ENCODE measurements at regions not wholly inside any gene's neighbourhood (a gene's known extent, or its start where the extent isn't known, plus 50 kb on each side); places are given as distances from the start of the nearest gene placed in this dataset.
A peak's percentile ranks its signal among the peaks of the same experiment; 100 is the strongest.
"Not testable (repeated sequence)": the region's sequence is repeated elsewhere in the genome, so short reads cannot be mapped to it uniquely, and the experiment has no call there.

DNA sequence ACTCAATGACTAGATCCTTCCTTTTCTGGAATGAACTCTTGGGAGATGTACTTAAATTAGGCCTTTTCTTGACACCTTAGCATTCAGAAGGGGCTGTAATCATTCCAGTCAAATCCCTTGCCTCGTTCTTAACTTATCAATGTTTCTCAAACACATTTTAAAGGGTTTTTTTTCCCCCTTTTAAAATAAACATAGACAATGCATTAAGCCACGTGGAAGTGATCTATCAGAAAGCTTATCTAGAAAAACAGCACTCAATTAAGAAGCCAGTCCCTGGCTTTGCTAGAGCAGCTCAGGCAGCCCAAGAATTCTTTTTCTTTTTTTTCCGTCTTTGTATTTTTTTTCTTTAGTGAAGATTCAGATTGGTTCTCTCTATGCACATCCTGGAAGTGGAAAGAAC is 118.2 kb downstream of the PCDH7 start:
- DNase-seq: no peak

GRCh38 chr4:30839583-30840520 is 119.7 kb downstream of the PCDH7 start:
- peak; percentile 79 for DNase-seq

GRCh38 chr4:30840571-30840970 is 120.4 kb downstream of the PCDH7 start:
- peak; percentile 33 for DNase-seq

- DNase-seq: no peak
These were observed 122.0 kb downstream of the PCDH7 start for GRCh38 chr4:30842142-30842541.

DNA sequence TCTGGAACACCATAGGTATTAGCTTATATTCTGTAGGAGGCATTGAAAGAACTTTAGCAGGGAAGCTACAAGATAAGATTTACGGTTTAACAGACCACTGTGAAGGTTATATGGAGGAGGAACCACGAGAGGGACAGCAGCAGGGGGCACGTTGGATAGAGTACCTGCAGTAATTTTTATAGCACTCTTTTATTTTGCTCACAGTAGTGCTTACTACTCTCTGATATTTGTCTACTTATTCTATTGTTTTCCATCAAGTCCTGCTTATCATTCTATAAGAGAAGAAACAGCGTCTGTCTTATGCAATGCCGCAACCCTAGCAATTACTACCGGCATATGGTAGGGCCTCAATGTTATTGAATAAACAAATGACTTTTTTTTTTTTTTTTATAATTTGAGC is 122.5 kb downstream of the PCDH7 start:
- DNase-seq: no peak

DNA sequence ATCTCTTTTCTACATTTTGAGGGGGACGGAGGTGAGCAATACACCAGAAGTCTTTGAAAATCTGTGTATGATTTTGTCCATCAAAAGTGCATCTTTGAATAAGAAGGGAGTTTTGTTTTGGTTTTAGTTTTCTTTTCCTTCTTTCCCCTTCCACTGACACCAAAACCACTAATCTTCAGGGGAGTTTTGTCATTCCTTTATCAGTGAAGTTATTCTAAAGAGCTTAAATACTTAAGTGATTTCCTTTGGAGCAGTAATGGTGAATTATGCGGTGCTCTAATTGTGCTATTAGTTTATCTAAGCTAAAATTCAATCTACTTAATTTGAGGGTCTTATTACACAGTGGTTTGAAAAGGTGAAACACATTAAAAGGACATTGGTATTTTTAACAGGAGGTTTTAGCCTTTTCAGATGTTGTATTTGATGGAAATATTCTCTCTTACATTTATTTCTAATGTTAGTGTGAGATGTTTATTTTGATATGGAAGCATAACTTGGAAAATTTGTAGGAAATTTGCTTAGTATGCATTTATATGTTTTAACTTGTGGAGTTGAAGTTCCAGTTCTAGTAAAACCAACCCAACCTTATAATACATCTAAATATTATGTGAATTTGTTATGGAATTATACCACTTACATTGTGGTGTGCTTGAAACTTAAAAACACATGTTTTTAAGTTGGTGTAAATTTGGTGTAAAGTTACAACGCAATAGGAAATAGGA is 124.9 kb downstream of the PCDH7 start:
- DNase-seq: no peak

DNA sequence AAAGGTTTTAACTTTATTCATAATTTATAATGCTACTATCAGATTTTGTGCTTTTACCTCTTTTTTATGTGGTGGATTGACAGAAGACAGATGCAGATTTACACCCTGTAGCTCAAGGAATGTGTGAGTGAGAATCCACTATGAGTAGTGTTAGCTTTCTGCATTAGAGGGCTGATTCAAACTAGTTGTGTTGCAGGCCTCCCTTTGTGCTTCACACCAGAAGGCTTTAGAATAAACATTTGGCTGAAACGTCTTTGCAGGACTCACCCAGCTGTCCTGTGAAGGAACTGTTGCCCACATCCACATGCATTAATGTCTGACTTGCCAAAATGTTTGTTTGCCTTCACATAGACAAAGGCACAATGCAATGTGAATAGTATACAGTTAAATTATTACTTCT is 127.0 kb downstream of the PCDH7 start:
- DNase-seq: peak; percentile 86

- no peak for DNase-seq
These were observed 127.8 kb downstream of the PCDH7 start for GRCh38 chr4:30847958-30848357.

- DNase-seq: no peak
These were observed 134.4 kb downstream of the PCDH7 start for GRCh38 chr4:30854531-30854930.

- no peak for DNase-seq
These were observed 135.1 kb downstream of the PCDH7 start for GRCh38 chr4:30855232-30855631.

GRCh38 chr4:30856795-30857564 is 136.8 kb downstream of the PCDH7 start:
- no peak for DNase-seq

- DNase-seq: no peak
These were observed 140.8 kb downstream of the PCDH7 start for GRCh38 chr4:30860978-30861377.

- no peak for DNase-seq
These were observed 142.0 kb downstream of the PCDH7 start for GRCh38 chr4:30862196-30862595.

GRCh38 chr4:30863021-30863420 is 142.9 kb downstream of the PCDH7 start:
- no peak for DNase-seq

DNA sequence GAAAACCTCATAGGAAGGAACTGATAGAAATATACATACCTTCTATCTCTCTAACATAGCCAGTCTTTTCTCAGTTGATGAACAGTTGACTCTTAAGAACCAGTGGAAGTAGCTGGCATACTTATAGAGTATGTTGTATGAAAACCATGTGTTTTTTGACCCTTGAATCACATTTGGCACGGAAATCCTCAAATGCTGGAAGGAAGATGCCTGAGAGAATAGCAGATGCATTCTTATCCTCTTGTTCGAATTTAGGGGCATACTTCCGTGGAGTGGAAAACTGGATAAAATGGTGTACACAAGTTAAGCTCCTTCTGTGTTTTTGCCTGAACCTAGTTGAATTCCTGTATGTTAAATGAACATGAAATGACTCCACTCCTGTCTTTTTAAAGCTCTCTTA is 145.5 kb downstream of the PCDH7 start:
- DNase-seq: no peak

DNA sequence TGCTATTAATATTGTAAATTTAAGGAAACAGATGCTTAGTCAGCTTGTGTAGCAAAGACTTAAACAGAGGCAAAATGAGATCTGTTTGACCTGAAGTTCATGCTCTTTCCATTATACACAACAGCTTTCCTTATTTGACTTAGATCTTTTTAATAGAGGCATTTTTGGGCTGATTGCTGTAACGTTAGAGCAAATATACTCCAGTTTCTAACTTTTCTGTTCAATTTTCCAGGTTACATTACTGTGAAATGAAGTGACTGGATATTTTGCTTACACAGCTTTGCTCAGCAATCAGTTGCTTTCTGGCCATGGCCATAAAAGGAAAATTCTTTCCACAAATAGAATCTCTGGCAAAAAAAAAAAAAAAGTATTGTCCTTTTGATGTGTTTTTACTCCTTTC is 146.2 kb downstream of the PCDH7 start:
- no peak for DNase-seq

- DNase-seq: no peak
These were observed 146.7 kb downstream of the PCDH7 start for GRCh38 chr4:30866907-30867306.

DNA sequence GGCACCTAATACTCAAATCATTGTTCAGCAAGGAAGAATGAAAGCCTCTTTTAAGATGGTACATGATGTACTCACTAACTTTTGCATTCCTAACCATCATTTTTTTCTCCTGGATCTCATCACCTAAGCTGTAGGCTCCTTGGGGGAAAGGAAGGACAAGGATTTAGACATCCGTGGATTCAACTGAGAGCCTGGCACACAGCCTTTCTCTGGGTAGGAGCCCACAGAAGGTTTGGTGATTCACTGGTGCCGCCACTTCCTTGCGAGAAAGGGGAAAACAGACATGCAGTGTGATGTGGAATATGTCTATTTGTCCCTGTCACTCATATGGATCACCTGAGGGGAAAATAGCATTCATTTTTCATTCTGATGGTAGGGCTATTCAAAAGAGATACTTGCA is 147.3 kb downstream of the PCDH7 start:
- no peak for DNase-seq

DNA sequence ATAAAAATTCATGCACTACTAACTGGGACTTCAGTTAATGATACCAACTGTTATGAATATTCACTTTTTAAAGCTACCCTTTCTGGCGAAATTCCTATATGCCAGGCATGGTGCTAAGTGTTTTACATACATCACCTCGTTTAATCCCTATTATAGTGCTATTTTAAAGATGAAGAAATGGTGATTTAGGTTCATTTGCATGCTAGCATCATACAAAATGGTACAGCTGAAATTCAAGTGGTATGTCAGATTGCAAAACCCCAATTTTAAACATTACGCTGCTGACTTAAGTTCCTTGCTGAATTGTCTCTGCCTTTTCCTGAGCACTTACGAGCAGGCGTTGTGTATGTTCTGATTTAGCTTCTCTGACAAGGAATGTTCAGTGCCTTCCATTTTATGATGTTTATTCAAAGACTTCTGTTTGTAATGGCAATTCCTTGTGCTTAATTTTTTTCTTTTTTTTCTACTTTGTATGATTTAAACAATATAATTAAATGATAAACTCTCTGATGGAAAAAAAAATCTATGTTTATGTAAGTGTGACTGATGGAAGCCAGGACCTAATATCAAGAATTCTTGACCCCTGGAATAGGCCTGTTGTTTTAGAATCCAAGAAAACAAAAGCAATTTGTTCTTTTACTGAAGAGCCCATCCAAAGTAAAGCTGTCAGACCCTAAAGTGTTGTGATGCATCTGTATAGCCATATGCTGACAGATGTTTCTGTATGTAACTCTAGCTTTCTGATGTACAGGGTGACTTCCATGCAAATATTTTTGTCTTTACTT is 148.1 kb downstream of the PCDH7 start:
- DNase-seq: no peak

- not testable (repeated sequence) for DNase-seq
These were observed 149.2 kb downstream of the PCDH7 start for GRCh38 chr4:30869387-30869786.

DNA sequence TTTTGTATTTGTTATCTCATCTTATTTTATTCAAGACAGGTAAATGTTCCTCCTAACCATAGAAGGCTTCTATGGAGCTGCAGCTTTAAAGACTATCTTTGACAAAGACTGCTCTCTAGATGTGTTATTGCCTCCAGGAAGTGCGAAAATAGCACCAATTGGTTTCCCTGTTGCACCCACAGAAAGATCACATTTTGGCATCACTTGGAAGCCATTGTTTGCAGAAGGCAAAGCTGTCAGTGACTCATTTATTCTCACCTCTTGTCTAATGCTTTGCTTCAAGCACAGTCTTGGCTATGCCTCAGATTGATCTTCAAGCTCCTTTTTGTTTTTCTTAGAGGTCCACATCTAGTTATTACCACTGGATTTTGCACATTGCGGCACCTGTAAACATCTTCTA is 150.3 kb downstream of the PCDH7 start:
- no peak for DNase-seq

- DNase-seq: no peak
These were observed 155.6 kb downstream of the PCDH7 start for GRCh38 chr4:30875658-30876269.

All from NCI-H446 treated with DMSO at 0.1 percent for 48 hours (cell line).